ENCODE measurements at regions not wholly inside any gene's neighbourhood (a gene's known extent, or its start where the extent isn't known, plus 50 kb on each side); places are given as distances from the start of the nearest gene placed in this dataset.

DNA sequence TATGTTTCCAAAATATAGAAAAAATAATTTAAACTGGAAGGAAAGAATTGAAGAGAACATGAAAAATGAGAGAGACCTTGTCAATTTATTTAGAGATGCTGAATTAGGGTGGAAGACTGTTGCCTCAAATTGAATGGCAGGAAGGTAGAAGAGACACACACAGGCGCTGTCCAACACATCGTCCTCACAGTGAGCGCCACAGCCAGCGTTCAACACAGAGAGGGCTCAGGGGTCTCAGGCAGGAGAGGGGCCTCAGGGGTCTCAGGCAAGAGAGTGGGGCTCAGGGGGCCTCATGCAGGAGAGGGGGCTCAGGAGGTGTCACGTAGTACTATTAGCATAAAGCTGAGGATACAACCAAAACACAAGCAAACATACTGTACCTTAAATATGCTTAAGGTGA, 65.7 kb downstream of the TMEM18 start:
- TF ChIP-seq, protein P1, sequence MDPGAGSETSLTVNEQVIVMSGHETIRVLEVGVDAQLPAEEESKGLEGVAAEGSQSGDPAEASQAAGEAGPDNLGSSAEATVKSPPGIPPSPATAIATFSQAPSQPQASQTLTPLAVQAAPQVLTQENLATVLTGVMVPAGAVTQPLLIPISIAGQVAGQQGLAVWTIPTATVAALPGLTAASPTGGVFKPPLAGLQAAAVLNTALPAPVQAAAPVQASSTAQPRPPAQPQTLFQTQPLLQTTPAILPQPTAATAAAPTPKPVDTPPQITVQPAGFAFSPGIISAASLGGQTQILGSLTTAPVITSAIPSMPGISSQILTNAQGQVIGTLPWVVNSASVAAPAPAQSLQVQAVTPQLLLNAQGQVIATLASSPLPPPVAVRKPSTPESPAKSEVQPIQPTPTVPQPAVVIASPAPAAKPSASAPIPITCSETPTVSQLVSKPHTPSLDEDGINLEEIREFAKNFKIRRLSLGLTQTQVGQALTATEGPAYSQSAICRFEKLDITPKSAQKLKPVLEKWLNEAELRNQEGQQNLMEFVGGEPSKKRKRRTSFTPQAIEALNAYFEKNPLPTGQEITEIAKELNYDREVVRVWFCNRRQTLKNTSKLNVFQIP (CRISPR knock-in tag; IDR thresholded peaks at IDR 0.05; ENCODE audit: borderline replicate concordance, low read depth): no peak
- no peak for TF ChIP-seq ZFP30 (CRISPR knock-in tag; IDR thresholded peaks at IDR 0.05)
- TF ChIP-seq OSR1 (CRISPR knock-in tag; IDR thresholded peaks at IDR 0.05): no peak
- TF ChIP-seq ZC3H10 (CRISPR knock-in tag; IDR thresholded peaks at IDR 0.05): no peak
- TF ChIP-seq ESRRG (CRISPR knock-in tag; IDR thresholded peaks at IDR 0.05): no peak
- TF ChIP-seq CSDC2 (CRISPR knock-in tag; IDR thresholded peaks at IDR 0.05): no peak
- no peak for TF ChIP-seq SNAI2 (CRISPR knock-in tag; IDR thresholded peaks at IDR 0.05)
- no peak for TF ChIP-seq GLIS3 (CRISPR knock-in tag; IDR thresholded peaks at IDR 0.05)
- TF ChIP-seq, protein P2, sequence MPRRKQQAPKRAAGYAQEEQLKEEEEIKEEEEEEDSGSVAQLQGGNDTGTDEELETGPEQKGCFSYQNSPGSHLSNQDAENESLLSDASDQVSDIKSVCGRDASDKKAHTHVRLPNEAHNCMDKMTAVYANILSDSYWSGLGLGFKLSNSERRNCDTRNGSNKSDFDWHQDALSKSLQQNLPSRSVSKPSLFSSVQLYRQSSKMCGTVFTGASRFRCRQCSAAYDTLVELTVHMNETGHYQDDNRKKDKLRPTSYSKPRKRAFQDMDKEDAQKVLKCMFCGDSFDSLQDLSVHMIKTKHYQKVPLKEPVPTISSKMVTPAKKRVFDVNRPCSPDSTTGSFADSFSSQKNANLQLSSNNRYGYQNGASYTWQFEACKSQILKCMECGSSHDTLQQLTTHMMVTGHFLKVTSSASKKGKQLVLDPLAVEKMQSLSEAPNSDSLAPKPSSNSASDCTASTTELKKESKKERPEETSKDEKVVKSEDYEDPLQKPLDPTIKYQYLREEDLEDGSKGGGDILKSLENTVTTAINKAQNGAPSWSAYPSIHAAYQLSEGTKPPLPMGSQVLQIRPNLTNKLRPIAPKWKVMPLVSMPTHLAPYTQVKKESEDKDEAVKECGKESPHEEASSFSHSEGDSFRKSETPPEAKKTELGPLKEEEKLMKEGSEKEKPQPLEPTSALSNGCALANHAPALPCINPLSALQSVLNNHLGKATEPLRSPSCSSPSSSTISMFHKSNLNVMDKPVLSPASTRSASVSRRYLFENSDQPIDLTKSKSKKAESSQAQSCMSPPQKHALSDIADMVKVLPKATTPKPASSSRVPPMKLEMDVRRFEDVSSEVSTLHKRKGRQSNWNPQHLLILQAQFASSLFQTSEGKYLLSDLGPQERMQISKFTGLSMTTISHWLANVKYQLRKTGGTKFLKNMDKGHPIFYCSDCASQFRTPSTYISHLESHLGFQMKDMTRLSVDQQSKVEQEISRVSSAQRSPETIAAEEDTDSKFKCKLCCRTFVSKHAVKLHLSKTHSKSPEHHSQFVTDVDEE (CRISPR knock-in tag; IDR thresholded peaks at IDR 0.05): no peak
- TF ChIP-seq BACH2 (CRISPR knock-in tag; IDR thresholded peaks at IDR 0.05; ENCODE audit: borderline replicate concordance): no peak
- TF ChIP-seq, protein P3, sequence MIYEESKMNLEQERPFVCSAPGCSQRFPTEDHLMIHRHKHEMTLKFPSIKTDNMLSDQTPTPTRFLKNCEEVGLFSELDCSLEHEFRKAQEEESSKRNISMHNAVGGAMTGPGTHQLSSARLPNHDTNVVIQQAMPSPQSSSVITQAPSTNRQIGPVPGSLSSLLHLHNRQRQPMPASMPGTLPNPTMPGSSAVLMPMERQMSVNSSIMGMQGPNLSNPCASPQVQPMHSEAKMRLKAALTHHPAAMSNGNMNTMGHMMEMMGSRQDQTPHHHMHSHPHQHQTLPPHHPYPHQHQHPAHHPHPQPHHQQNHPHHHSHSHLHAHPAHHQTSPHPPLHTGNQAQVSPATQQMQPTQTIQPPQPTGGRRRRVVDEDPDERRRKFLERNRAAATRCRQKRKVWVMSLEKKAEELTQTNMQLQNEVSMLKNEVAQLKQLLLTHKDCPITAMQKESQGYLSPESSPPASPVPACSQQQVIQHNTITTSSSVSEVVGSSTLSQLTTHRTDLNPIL (CRISPR knock-in tag; IDR thresholded peaks at IDR 0.05; ENCODE audit: low read depth): no peak
- TF ChIP-seq ZNF565 (CRISPR knock-in tag; conservative IDR thresholded peaks at IDR 0.05; ENCODE audit: low read depth): no peak
- TF ChIP-seq ZNF70 (CRISPR knock-in tag; IDR thresholded peaks at IDR 0.05): no peak
- no peak for TF ChIP-seq RARB (CRISPR knock-in tag; IDR thresholded peaks at IDR 0.05)
- no peak for TF ChIP-seq ZNF8 (CRISPR knock-in tag; IDR thresholded peaks at IDR 0.05)

DNA sequence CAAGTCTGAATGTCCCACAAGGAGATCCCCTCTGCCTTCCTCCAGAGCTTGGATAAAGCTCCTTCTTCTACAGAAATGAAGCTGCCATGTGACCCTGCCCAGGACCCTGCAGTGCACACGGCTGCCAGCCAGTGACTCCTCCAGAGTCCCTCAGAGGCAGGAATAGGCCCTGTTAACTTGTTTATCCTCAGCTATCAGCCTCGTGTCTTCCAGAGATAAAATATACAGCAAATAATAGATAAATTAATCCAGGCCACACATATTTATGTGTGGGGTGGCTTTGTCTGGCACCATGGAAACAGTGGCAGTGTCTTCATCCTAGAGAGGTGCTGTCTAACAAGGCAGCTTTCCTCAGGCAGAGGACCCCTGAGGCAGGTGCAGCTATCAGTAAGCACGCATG, 66.7 kb downstream of the TMEM18 start:
- TF ChIP-seq ZFP30 (CRISPR knock-in tag; IDR thresholded peaks at IDR 0.05): no peak

More for the DNA sequence above, 65.7 kb downstream of the TMEM18 start:
- ATAC-seq: no peak

DNA sequence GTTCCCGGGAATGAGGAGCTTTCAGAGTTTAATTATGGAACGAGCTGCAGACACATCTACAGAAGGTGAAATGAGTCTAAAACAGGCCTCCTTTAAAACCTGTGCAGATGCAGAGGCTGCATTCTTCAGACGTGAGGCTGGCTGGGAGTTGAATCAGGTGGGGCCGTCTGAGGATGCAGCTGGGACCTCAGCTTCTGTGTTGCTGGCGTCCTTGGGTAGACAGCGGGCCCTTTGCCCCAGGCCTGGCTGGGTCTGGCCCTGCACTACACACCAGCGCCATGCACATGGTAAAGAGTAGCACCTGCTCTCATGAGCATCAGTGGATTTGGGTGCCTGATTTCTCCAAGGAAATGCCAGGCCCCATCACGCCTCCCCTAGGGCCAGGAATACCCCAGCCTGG, 67.3 kb downstream of the TMEM18 start:
- TF ChIP-seq ISL1 (CRISPR knock-in tag; IDR thresholded peaks at IDR 0.05) (no peak), PPARA (CRISPR knock-in tag; IDR thresholded peaks at IDR 0.05; ENCODE audit: borderline replicate concordance) (no peak)
- no peak for ATAC-seq

More for the DNA sequence above, 66.7 kb downstream of the TMEM18 start:
- ATAC-seq: no peak

DNA sequence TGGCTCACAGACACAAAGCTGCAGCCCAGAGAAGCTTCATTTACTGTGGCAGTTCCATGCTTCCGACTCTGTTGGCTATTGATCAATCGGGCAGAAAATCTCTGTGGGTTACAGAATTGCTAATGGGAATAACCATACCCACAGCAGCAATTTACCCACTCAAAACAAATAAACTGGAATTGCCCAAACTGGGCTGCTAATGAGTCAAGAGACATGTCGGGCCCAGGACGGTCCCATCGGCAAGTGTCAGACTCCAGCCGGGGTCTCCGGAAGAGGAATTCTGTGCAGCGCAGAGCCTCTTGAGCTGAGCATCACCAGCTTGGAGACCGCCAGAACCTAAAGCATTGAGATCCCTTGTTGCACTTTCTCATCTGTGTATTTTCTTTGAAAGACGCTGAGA, 67.8 kb downstream of the TMEM18 start:
- TF ChIP-seq RARB (CRISPR knock-in tag; IDR thresholded peaks at IDR 0.05) (no peak), ZC3H10 (CRISPR knock-in tag; IDR thresholded peaks at IDR 0.05) (no peak), ZNF70 (CRISPR knock-in tag; IDR thresholded peaks at IDR 0.05) (no peak), ARNTL (CRISPR knock-in tag; IDR thresholded peaks at IDR 0.05; ENCODE audit: borderline replicate concordance, low read depth) (no peak), SNAI2 (CRISPR knock-in tag; IDR thresholded peaks at IDR 0.05) (no peak), BACH2 (CRISPR knock-in tag; IDR thresholded peaks at IDR 0.05; ENCODE audit: borderline replicate concordance) (no peak), ISL1 (CRISPR knock-in tag; IDR thresholded peaks at IDR 0.05) (no peak), TCF4 (CRISPR knock-in tag; IDR thresholded peaks at IDR 0.05; ENCODE audit: borderline replicate concordance) (no peak), ZNF8 (CRISPR knock-in tag; IDR thresholded peaks at IDR 0.05) (no peak), OSR1 (CRISPR knock-in tag; IDR thresholded peaks at IDR 0.05) (no peak), ZFP30 (CRISPR knock-in tag; IDR thresholded peaks at IDR 0.05) (no peak)
- TF ChIP-seq, protein P3 (CRISPR knock-in tag; IDR thresholded peaks at IDR 0.05; ENCODE audit: low read depth): no peak
- TF ChIP-seq, protein P1 (CRISPR knock-in tag; IDR thresholded peaks at IDR 0.05; ENCODE audit: borderline replicate concordance, low read depth): no peak
- TF ChIP-seq, protein P2 (CRISPR knock-in tag; IDR thresholded peaks at IDR 0.05): no peak
- TF ChIP-seq, protein P4, sequence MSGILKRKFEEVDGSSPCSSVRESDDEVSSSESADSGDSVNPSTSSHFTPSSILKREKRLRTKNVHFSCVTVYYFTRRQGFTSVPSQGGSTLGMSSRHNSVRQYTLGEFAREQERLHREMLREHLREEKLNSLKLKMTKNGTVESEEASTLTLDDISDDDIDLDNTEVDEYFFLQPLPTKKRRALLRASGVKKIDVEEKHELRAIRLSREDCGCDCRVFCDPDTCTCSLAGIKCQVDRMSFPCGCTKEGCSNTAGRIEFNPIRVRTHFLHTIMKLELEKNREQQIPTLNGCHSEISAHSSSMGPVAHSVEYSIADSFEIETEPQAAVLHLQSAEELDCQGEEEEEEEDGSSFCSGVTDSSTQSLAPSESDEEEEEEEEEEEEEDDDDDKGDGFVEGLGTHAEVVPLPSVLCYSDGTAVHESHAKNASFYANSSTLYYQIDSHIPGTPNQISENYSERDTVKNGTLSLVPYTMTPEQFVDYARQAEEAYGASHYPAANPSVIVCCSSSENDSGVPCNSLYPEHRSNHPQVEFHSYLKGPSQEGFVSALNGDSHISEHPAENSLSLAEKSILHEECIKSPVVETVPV (CRISPR knock-in tag; IDR thresholded peaks at IDR 0.05): no peak
- ATAC-seq: no peak
